CD4-positive, alpha-beta T cell treated with Interleukin-17A for 4 hours (primary cell): ENCODE measurements at regions not wholly inside any gene's neighbourhood (a gene's known extent, or its start where the extent isn't known, plus 50 kb on each side); places are given as distances from the start of the nearest gene placed in this dataset.

Experiments
- DNase-seq: peaks from one replicate; pipeline ENCODE4 v3.0.0-alpha.2; 2020; ENCODE audit warnings: mixed read lengths

GRCh38 chr5:174293006-174293405 lies 247.5 kb downstream of the NSG2 start:
- DNase-seq, result no peak

- DNase-seq, result no peak
Observed at GRCh38 chr5:174293481-174293880, 248.0 kb downstream of the NSG2 start.

GRCh38 chr5:174294891-174295620 lies 249.6 kb downstream of the NSG2 start:
- no peak for DNase-seq

- DNase-seq, result no peak
Observed at GRCh38 chr5:174295702-174296436, 250.4 kb downstream of the NSG2 start.

- no peak for DNase-seq
Observed at GRCh38 chr5:174300118-174300940, 254.8 kb downstream of the NSG2 start.

DNA sequence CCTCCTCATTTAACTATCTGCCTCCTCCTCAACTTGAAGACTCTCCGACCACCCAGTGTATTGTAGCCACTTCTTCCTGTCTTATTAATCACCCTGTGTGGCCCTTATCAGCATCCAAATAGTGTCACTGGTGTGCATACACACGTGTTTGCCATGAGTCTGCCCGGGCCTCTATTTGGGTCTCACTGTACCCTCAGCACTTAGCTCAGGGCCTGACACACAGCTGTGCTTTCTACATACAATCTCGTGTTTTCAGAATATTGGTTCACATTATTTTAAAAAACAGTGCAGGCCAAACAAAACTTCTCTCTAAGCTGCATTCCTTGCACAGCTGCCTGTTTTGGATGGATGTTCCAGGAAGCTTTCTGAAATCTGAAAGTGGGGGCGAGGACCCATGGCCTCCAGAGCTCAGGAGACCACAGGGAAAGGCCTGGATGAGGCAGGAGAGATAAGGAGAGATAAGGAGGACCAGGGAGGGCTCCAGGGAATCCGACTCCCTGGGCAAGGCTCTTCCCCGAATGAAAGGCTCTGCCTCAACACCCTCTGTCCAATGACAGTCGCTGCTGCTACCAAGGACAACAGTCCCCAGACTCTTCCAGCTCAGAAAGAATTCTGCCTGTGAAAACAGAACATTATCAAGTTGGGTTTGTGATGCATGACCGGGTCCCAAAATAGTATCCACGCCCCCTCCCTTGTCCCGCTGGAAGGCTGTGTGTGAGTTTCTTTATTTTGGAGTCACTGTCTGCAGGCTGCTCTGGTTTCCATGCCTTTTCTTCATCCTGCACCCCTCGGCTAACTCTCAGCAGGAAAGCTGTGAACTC lies 255.6 kb downstream of the NSG2 start:
- DNase-seq, result no peak

- no peak for DNase-seq
Observed at GRCh38 chr5:174301848-174302625, 256.5 kb downstream of the NSG2 start.

GRCh38 chr5:174303035-174303434 lies 257.5 kb downstream of the NSG2 start:
- DNase-seq, result no peak

- DNase-seq, result no peak
Observed at GRCh38 chr5:174303437-174304045, 258.0 kb downstream of the NSG2 start.

GRCh38 chr5:174305241-174305681 lies 259.8 kb downstream of the NSG2 start:
- no peak for DNase-seq

GRCh38 chr5:174306345-174307030 lies 261.0 kb downstream of the NSG2 start:
- no peak for DNase-seq

DNA sequence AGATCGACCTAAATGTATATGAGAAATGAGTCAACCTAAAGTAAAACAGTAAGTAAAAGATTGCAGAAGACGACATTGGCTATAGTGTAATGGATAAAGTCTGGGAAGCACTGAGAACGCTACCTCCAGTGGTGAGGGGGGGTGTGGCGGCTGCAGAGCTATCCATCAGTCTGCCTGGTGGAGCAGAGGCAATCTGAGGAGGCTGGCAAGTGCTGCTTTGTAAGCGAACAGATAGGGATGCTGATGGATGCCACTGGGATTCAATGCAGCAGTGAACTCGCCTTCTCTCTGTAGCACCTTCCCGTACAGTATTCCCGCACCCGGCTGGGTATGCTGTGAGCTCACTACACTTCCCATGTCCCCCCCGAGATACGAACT lies 261.5 kb downstream of the NSG2 start:
- no peak for DNase-seq

- DNase-seq, result no peak
Observed at GRCh38 chr5:174307656-174308271, 262.3 kb downstream of the NSG2 start.

DNA sequence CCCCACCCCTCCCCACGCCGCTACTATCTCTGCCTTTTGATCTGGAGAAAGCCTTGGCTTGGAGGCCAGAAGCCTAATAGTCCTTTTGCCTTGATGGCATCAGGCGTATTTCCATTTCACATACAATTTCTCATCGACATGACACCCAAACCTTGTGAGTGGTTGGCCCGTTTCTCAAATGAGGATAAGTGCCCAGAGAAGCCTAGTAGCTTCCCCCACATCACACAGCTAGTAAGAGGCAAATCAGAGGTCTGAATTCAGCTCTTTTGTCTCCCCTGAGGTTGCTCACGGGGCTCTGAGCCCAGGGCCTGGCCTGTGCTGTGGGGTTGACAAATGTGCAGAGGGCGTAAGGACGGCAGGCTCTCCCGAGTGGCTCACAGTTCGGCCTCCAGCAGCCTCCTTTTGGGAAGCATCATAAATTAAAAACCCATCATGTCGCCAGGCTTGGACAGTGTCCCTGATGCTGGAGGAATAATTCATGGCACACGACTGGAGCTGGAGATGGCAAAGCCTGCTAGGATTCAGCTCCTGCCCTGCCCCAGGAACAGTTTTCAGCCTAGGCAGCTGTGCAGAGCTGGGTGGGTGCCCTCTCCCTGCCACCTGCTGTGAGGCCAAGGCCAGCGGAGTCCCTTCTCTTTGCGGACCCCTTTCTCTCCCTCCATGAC lies 263.8 kb downstream of the NSG2 start:
- no peak for DNase-seq

DNA sequence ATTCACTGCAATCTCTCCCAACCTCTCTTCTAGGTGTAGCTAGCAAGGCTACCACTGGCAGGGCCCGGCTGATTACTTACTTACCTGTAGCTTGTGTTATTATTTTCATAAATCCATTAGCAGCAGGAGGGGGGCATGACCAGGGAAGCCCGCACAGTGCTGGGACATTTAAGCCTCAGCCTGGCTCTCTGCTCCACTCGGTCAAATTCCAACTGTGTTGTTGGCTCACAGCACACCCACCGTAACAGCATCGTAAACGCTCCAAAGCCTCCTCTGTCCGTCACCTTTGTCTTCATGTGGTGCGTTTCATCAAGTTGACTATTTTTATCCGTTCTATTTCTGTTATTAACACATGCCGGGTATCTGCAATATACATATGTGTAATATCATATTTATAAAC lies 264.7 kb downstream of the NSG2 start:
- no peak for DNase-seq

DNA sequence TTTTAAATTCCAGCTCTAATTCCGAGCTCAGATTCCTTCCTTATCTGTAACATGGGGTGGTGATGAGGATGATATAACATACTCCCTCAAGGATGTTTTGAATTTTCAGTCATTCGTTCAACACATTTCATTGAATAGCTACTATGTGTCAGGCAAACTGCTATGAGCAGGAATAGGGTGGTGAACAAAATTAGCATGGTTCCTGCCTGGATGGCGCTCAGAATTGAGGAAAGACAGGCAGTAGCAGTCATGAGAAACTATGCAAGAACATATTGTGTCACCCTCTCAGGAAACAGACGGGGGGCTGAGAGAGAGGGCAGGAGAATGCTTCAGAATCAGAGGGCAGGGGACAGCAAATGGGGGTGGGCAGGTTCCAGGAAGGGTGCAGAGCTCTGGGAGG lies 265.2 kb downstream of the NSG2 start:
- no peak for DNase-seq

DNA sequence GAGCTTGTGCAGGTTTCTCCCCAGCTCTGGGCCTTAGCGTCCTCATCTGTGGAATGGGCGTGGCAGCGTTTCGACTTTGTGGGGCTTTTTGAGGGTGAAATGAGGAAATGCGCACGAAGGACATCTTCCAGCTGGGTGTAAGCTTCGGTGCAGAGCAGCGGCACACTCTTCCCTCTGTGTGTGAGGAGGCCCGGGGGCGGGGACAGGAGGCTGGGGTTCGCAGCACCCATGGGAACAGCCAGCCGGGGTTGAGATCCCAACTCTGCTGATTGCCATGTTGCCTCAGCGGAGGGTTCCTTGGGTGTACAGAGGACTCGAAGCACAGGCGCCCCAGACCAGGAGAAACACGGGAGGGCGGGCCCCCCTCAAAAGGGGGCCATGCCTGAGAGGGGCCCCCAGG lies 265.6 kb downstream of the NSG2 start:
- no peak for DNase-seq

- DNase-seq, result peak; percentile 57
Observed at GRCh38 chr5:174311531-174312269, 266.2 kb downstream of the NSG2 start.

DNA sequence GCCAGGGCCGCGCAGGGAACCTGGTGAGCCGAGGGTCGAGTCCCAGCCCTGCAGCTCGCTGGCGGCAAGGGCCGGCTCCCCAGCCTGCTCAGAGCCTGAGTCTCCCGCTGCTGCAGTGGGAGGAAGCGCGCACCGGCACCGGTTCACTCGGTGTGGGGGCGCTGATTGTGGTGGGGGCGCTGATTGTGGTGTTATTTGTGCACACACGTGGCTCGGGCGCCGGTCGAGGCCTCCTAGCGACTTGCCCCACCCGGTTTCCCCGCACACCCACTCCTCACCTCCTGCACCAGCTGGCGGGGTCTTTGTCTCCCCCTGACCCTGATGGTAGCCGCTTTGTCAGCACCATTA lies 266.7 kb downstream of the NSG2 start:
- no peak for DNase-seq
